B cell (primary cell): ENCODE measurements at regions not wholly inside any gene's neighbourhood (a gene's known extent, or its start where the extent isn't known, plus 50 kb on each side); places are given as distances from the start of the nearest gene placed in this dataset.

Source experiments
- ATAC-seq: fragments of 200-7000 bp; cut with Tn5 transposase; one replicate; pipeline ENCODE4 v1.10.0; 2021; ENCODE audit warnings: low read depth, mild to moderate bottlenecking, moderate number of reproducible peaks, moderate library complexity
- CTCF ChIA-PET: fragments of 350-600 bp; sonication (Branson Sonifier 250); formaldehyde crosslinking; loops from one replicate; lab custom pipeline; 2021; ENCODE audit warnings: antibody characterized with exemption, inconsistent platforms; lab: Charles Lee
- POLR2A ChIA-PET: fragments of 350-600 bp; sonication (Branson Sonifier 250); formaldehyde crosslinking; loops from one replicate; lab custom pipeline; 2021; ENCODE audit warnings: antibody characterized with exemption; lab: Charles Lee
- DNase-seq: peaks from one replicate; pipeline ENCODE4 v3.0.0; 2013
- H2AFZ ChIP-seq: 2 replicates; pipeline ENCODE4 v1.6.1; 2012; ENCODE audit warnings: mild to moderate bottlenecking, low read depth, low read length; ENCODE audit not compliant: insufficient read depth, poor library complexity, severe bottlenecking
- H3K27ac ChIP-seq, 2 donors: 1 replicate in 1 of 2; 2 replicates in 1 of 2; pipeline ENCODE4 v1.5.1; 2012 to 2013; ENCODE audit warnings: low read length in 2 of 2, mild to moderate bottlenecking in 2 of 2, moderate library complexity in 1 of 2
- H3K27me3 ChIP-seq, 4 experiments: fragments of 200-600 bp in 1 of 4; sonication (generic) in 1 of 4; replicated peaks in 1 of 4; 1 replicate in 2 of 4; 2 replicates in 2 of 4; pipeline versions ENCODE4 v1.6.1 to v1.7.0; 2013 to 2016; ENCODE audit warnings: low read length in 3 of 4, mild to moderate bottlenecking in 2 of 4, mixed read lengths in 1 of 4, moderate library complexity in 1 of 4; ENCODE audit not compliant: insufficient read depth in 4 of 4, control insufficient read depth in 3 of 4; ENCODE audit errors: control extremely low read depth in 1 of 4
- H3K36me3 ChIP-seq, 2 experiments: replicated peaks in 1 of 2; 1 replicate in 1 of 2; 2 replicates in 1 of 2; pipeline versions ENCODE4 v1.6.1 to v1.7.1; 2013; ENCODE audit warnings: low read length in 1 of 2; ENCODE audit not compliant: insufficient read depth in 2 of 2, control insufficient read depth in 1 of 2; ENCODE audit errors: control extremely low read depth in 1 of 2, extremely low read depth in 1 of 2
- H3K4me1 ChIP-seq, 2 donors: fragments of 200-600 bp in 1 of 2; sonication (generic) in 1 of 2; 1 replicate in 1 of 2; 2 replicates in 1 of 2; pipeline versions ENCODE4 v1.5.1 to v1.6.1; 2013 to 2017; ENCODE audit warnings: low read length in 2 of 2; ENCODE audit not compliant: control insufficient read depth in 2 of 2, insufficient read depth in 2 of 2
- H3K4me2 ChIP-seq: replicated peaks from 2 replicates; pipeline ENCODE3; 2012; ENCODE audit warnings: mild to moderate bottlenecking, low read depth, low read length; ENCODE audit not compliant: poor library complexity, severe bottlenecking
- H3K4me3 ChIP-seq, 5 experiments: fragments of 200-600 bp in 1 of 5; sonication (generic) in 1 of 5; 1 replicate in 3 of 5; 2 replicates in 2 of 5; pipeline versions ENCODE4 v1.5.1 to v1.7.0; 2011 to 2016; ENCODE audit warnings: low read length in 4 of 5, mild to moderate bottlenecking in 4 of 5, low read depth in 2 of 5, control low read depth in 1 of 5, moderate library complexity in 1 of 5; ENCODE audit not compliant: insufficient read depth in 1 of 5; ENCODE audit errors: control extremely low read depth in 1 of 5, extremely low read depth in 1 of 5
- H3K79me2 ChIP-seq: fragments of 200-600 bp; sonication (generic); one replicate; pipeline ENCODE4 v1.6.0; 2016; ENCODE audit warnings: low read length; ENCODE audit not compliant: control insufficient read depth, insufficient read depth
- H3K9ac ChIP-seq: fragments of 200-600 bp; sonication (generic); 2 replicates; pipeline ENCODE4 v1.6.1; 2017; ENCODE audit warnings: mild to moderate bottlenecking, low read length, moderate library complexity
- H3K9me3 ChIP-seq, 3 donors: one replicate each; pipeline versions ENCODE4 v1.6.1 to v1.7.1; 2013; ENCODE audit warnings: low read length in 2 of 3; ENCODE audit not compliant: control insufficient read depth in 2 of 3, insufficient read depth in 1 of 3; ENCODE audit errors: control extremely low read depth in 1 of 3
- H4K20me1 ChIP-seq: 2 replicates; pipeline ENCODE4 v1.6.0; 2012; ENCODE audit warnings: mild to moderate bottlenecking, low read length; ENCODE audit not compliant: insufficient read depth, control insufficient read depth, poor library complexity, severe bottlenecking
- H3K27ac Mint-ChIP-seq: one replicate; pipeline ENCODE4 v1.8.0; 2021; ENCODE audit warnings: mixed read lengths
- H3K27me3 Mint-ChIP-seq: one replicate; pipeline ENCODE4 v1.8.0; 2021; ENCODE audit warnings: mixed read lengths
- H3K4me1 Mint-ChIP-seq: one replicate; pipeline ENCODE4 v1.8.0; 2021; ENCODE audit warnings: mixed read lengths
- H3K4me3 Mint-ChIP-seq: one replicate; pipeline ENCODE4 v1.8.0; 2021; ENCODE audit warnings: mixed read lengths
- H3K9me3 Mint-ChIP-seq: one replicate; pipeline ENCODE4 v1.8.0; 2022; ENCODE audit warnings: mixed read lengths; ENCODE audit not compliant: insufficient read depth
- CTCF ChIP-seq: fragments of 200-600 bp; IDR thresholded peaks from one replicate; pipeline ENCODE4 v1.8.0; 2022; ENCODE audit warnings: antibody characterized with exemption, mild to moderate bottlenecking
- EZH2 ChIP-seq: IDR thresholded peaks from 2 replicates; pipeline ENCODE4 v1.6.1; 2012; ENCODE audit warnings: borderline replicate concordance, low read depth, mild to moderate bottlenecking, moderate library complexity, low read length; ENCODE audit not compliant: insufficient read depth, poor library complexity, severe bottlenecking
- WGBS: methylation state at CpG from one replicate; pipeline ENCODE4 v1.1.5; 2013; ENCODE audit warnings: missing lambda C conversion rate; ENCODE audit not compliant: insufficient coverage; 5-methylcytosine and 5-hydroxymethylcytosine counted together
- intact Hi-C: fragments of 100-400 bp; cut with micrococcal nuclease; formaldehyde crosslinking; loops from one replicate; pipeline ENCODE4 v1.10.0; 2022

DNA sequence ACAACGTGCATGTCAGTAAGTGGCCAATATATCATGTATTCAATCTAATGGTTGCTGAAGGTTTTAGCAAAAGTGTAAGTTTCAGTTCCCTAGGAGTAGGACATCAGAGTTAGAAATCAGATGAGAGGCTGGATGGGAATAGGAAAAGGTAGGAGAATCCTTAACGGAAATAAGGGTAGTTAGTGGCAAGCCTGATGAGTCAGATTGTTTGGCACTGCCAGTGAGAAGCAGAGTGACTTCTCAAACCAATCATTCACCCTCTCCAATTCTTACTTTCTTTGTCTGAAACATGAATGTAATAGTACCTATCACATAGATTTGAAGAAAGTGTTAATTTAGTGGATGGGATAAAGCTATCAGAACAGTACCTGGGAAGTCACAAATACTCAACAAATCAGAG, 894.0 kb downstream of the NTRK3 start:
- Mint-ChIP-seq H3K27me3 (no peaks in the 10 kb centered on the region), H3K27ac (no peak overlapping the region), H3K4me3 (no peak overlapping the region), H3K9me3 (peaks cover 2% of the 10 kb centered on the region), H3K4me1 (no peaks in the 10 kb centered on the region)
- H3K9ac ChIP-seq, result no peak overlapping the region
- H3K4me2 ChIP-seq, result no peak overlapping the region
- ATAC-seq, result no peak
- H3K36me3 ChIP-seq, result no peaks in the 10 kb centered on the region
- no peak for TF ChIP-seq EZH2
- no peak for TF ChIP-seq CTCF
- H3K27ac ChIP-seq, result no peak overlapping the region
- H2AFZ ChIP-seq, result no peak overlapping the region
- no peak overlapping the region for H3K4me3 ChIP-seq
- no peaks in the 10 kb centered on the region for H3K9me3 ChIP-seq
- H3K79me2 ChIP-seq, result no peaks in the 10 kb centered on the region
- H3K27me3 ChIP-seq, result no peaks in the 10 kb centered on the region
- intact Hi-C loops, result no loop called here
- POLR2A ChIA-PET, result no interaction called here
- no CpG with 5 or more reads among the region's 2 CpGs for WGBS
- H4K20me1 ChIP-seq, result no peaks in the 10 kb centered on the region
- no peak for DNase-seq
- CTCF ChIA-PET, result no interaction called here
- H3K4me1 ChIP-seq, result no peaks in the 10 kb centered on the region

GRCh38 chr15:87357637-87358313, 898.8 kb downstream of the NTRK3 start:
- no peaks in the 10 kb centered on the region for H3K4me1 ChIP-seq
- no peaks in the 10 kb centered on the region for H3K9me3 ChIP-seq
- DNase-seq (no peak), ATAC-seq (no peak)
- no peak overlapping the region for H2AFZ ChIP-seq
- H3K9ac ChIP-seq, result no peak overlapping the region
- Mint-ChIP-seq H3K4me3 (no peak overlapping the region), H3K4me1 (no peaks in the 10 kb centered on the region), H3K27me3 (no peaks in the 10 kb centered on the region), H3K27ac (no peak overlapping the region), H3K9me3 (peaks cover 2% of the 10 kb centered on the region)
- no peak overlapping the region for H3K27ac ChIP-seq
- no peaks in the 10 kb centered on the region for H3K36me3 ChIP-seq
- 64% methylated on average over 1 of the region's 3 CpGs for WGBS
- ChIA-PET CTCF (no interaction called here), POLR2A (no interaction called here)
- H3K27me3 ChIP-seq, result no peaks in the 10 kb centered on the region
- H3K4me2 ChIP-seq, result no peak overlapping the region
- H4K20me1 ChIP-seq, result no peaks in the 10 kb centered on the region
- TF ChIP-seq CTCF, result no peak
- TF ChIP-seq EZH2, result no peak
- H3K79me2 ChIP-seq, result no peaks in the 10 kb centered on the region
- intact Hi-C loops, result no loop called here
- H3K4me3 ChIP-seq, result no peak overlapping the region
